GM23338 (cell line): ENCODE measurements at regions not wholly inside any gene's neighbourhood (a gene's known extent, or its start where the extent isn't known, plus 50 kb on each side); places are given as distances from the start of the nearest gene placed in this dataset.

Source experiments
- ATAC-seq: fragments of 200-7000 bp; cut with Tn5 transposase; 3 replicates; pipeline ENCODE4 v1.9.1; 2020
- DNase-seq: peaks from one replicate; pipeline ENCODE4 v3.0.0-alpha.2; 2015; ENCODE audit warnings: low spot score
- H2AFZ ChIP-seq: fragments of 200-600 bp; sonication (generic); 2 replicates; pipeline ENCODE4 v1.8.0; 2016; ENCODE audit warnings: antibody characterized with exemption, mild to moderate bottlenecking, moderate library complexity
- H3F3A ChIP-seq: fragments of 200-600 bp; sonication (generic); replicated peaks from 2 replicates; pipeline ENCODE4 v1.8.0; 2017; ENCODE audit warnings: antibody characterized with exemption, mixed run types, low read depth
- H3K27ac ChIP-seq: fragments of 200-600 bp; sonication (generic); 2 replicates; pipeline ENCODE4 v1.6.1; 2016; ENCODE audit warnings: low read depth
- H3K27me3 ChIP-seq: fragments of 200-600 bp; sonication (generic); 2 replicates; pipeline ENCODE4 v1.8.0; 2016; ENCODE audit warnings: mild to moderate bottlenecking, mixed run types, moderate library complexity; ENCODE audit not compliant: insufficient read depth
- H3K36me3 ChIP-seq: fragments of 200-600 bp; sonication (generic); 2 replicates; pipeline ENCODE4 v1.8.0; 2016; ENCODE audit warnings: mild to moderate bottlenecking; ENCODE audit not compliant: insufficient read depth
- H3K4me1 ChIP-seq: fragments of 200-600 bp; sonication (generic); 2 replicates; pipeline ENCODE4 v1.8.0; 2016; ENCODE audit warnings: mild to moderate bottlenecking, moderate library complexity; ENCODE audit not compliant: insufficient read depth
- H3K4me2 ChIP-seq: fragments of 200-600 bp; sonication (generic); 2 replicates; pipeline ENCODE4 v1.7.1; 2017; ENCODE audit warnings: mixed run types
- H3K4me3 ChIP-seq: fragments of 200-600 bp; sonication (generic); 2 replicates; pipeline ENCODE4 v1.6.1; 2016; ENCODE audit warnings: mixed run types
- H3K79me2 ChIP-seq: fragments of 200-600 bp; sonication (generic); replicated peaks from 2 replicates; pipeline ENCODE4 v1.8.0; 2017; ENCODE audit warnings: mild to moderate bottlenecking; ENCODE audit not compliant: insufficient read depth
- H3K9me2 ChIP-seq: fragments of 200-600 bp; sonication (generic); 2 replicates; pipeline ENCODE4 v1.8.0; 2017; ENCODE audit not compliant: insufficient read depth
- H4K20me1 ChIP-seq: fragments of 200-600 bp; sonication (generic); replicated peaks from 2 replicates; pipeline ENCODE4 v1.8.0; 2017; ENCODE audit warnings: mild to moderate bottlenecking; ENCODE audit not compliant: insufficient read depth
- H3K27ac Mint-ChIP-seq: 2 replicates; pipeline ENCODE4 v1.8.0; 2020; ENCODE audit warnings: inconsistent platforms, mild to moderate bottlenecking, moderate library complexity, mixed read lengths
- H3K27me3 Mint-ChIP-seq: 3 replicates; pipeline ENCODE4 v1.8.0; 2022; ENCODE audit warnings: low read depth, mild to moderate bottlenecking, moderate library complexity, mixed read lengths, inconsistent platforms; ENCODE audit not compliant: insufficient read depth, poor library complexity
- H3K36me3 Mint-ChIP-seq: 3 replicates; pipeline ENCODE4 v1.8.0; 2021; ENCODE audit warnings: low read depth, mild to moderate bottlenecking, inconsistent platforms, moderate library complexity, mixed read lengths
- H3K4me1 Mint-ChIP-seq: 3 replicates; pipeline ENCODE4 v1.8.0; 2020; ENCODE audit warnings: mild to moderate bottlenecking, inconsistent platforms, mixed read lengths
- H3K4me3 Mint-ChIP-seq: 3 replicates; pipeline ENCODE4 v1.8.0; 2021; ENCODE audit warnings: moderate library complexity, mild to moderate bottlenecking, inconsistent platforms, mixed read lengths
- H3K9me3 Mint-ChIP-seq: 3 replicates; pipeline ENCODE4 v1.8.0; 2020; ENCODE audit warnings: moderate library complexity, mild to moderate bottlenecking, inconsistent platforms, mixed read lengths
- CREB1 ChIP-seq: fragments of 250-450 bp; sonication (Bioruptor Pico); IDR thresholded peaks from 2 replicates; pipeline ENCODE4 v1.5.0; 2020; ENCODE audit warnings: low read depth, mild to moderate bottlenecking, moderate library complexity
- ETS1 ChIP-seq: IDR thresholded peaks from 2 replicates; pipeline ENCODE4 v1.6.1; 2016; ENCODE audit warnings: antibody characterized with exemption
- EZH2 ChIP-seq: fragments of 200-600 bp; sonication (generic); IDR thresholded peaks from one replicate; pipeline ENCODE4 v1.8.0; 2017; ENCODE audit warnings: antibody characterized with exemption, mild to moderate bottlenecking, low read depth; ENCODE audit not compliant: unreplicated experiment
- EZH2phosphoT487 ChIP-seq: fragments of 200-600 bp; sonication (generic); IDR thresholded peaks from one replicate; pipeline ENCODE4 v1.8.1; 2018; ENCODE audit warnings: antibody characterized with exemption; ENCODE audit not compliant: unreplicated experiment
- JUNB ChIP-seq: IDR thresholded peaks from one replicate; pipeline ENCODE4 v1.6.1; 2016; ENCODE audit warnings: antibody characterized with exemption; ENCODE audit not compliant: unreplicated experiment
- NANOG ChIP-seq: IDR thresholded peaks from 2 replicates; pipeline ENCODE4 v1.6.1; 2016; ENCODE audit warnings: antibody characterized with exemption, borderline replicate concordance
- POLR2AphosphoS5 ChIP-seq: IDR thresholded peaks from 2 replicates; pipeline ENCODE4 v1.6.1; 2016; ENCODE audit warnings: antibody characterized with exemption, low read depth
- REST ChIP-seq: IDR thresholded peaks from one replicate; pipeline ENCODE4 v1.6.1; 2018; ENCODE audit warnings: antibody characterized with exemption; ENCODE audit not compliant: unreplicated experiment
- STAT1 ChIP-seq: IDR thresholded peaks from one replicate; pipeline ENCODE4 v1.6.1; 2016; ENCODE audit warnings: antibody characterized with exemption; ENCODE audit not compliant: unreplicated experiment
- ZNF114 ChIP-seq: fragments of 250-450 bp; sonication (Bioruptor Pico); IDR thresholded peaks from 2 replicates; pipeline ENCODE4 v1.5.0; 2020; ENCODE audit warnings: mild to moderate bottlenecking, moderate library complexity
- ZNF331 ChIP-seq: fragments of 250-450 bp; sonication (Bioruptor Pico); IDR thresholded peaks from 2 replicates; pipeline ENCODE4 v1.5.0; 2020; ENCODE audit warnings: low read depth, mild to moderate bottlenecking, moderate library complexity
- ZNF462 ChIP-seq: fragments of 250-450 bp; sonication (Bioruptor Pico); IDR thresholded peaks from 2 replicates; pipeline ENCODE4 v1.5.0; 2020; ENCODE audit warnings: mild to moderate bottlenecking, moderate library complexity

GRCh38 chr2:118786746-118787145 is 60.7 kb downstream of the EN1 start:
- H3K9me2 ChIP-seq, result no peaks in the 10 kb centered on the region
- no peak overlapping the region for H2AFZ ChIP-seq
- H3K4me1 ChIP-seq, result no peaks in the 10 kb centered on the region
- H3K4me3 ChIP-seq, result no peak overlapping the region
- ATAC-seq (no peak), DNase-seq (no peak)
- Mint-ChIP-seq H3K27ac (no peak overlapping the region), H3K4me3 (no peak overlapping the region), H3K36me3 (no peaks in the 10 kb centered on the region), H3K4me1 (peaks cover 6% of the 10 kb centered on the region; the same call in 2 of the 3 replicates), H3K27me3 (peaks cover 5% of the 10 kb centered on the region), H3K9me3 (no peaks in the 10 kb centered on the region)
- no peaks in the 10 kb centered on the region for H3F3A ChIP-seq
- no peak overlapping the region for H3K4me2 ChIP-seq
- H3K27me3 ChIP-seq, result no peaks in the 10 kb centered on the region
- no peaks in the 10 kb centered on the region for H4K20me1 ChIP-seq
- no peaks in the 10 kb centered on the region for H3K36me3 ChIP-seq
- H3K79me2 ChIP-seq, result no peaks in the 10 kb centered on the region
- H3K27ac ChIP-seq, result no peak overlapping the region
- TF ChIP-seq POLR2AphosphoS5, result no peak
- TF ChIP-seq STAT1, result no peak
- TF ChIP-seq ZNF331 (CRISPR knock-in tag), result no peak
- TF ChIP-seq JUNB, result no peak

GRCh38 chr2:118784860-118785259 is 62.6 kb downstream of the EN1 start:
- Mint-ChIP-seq H3K36me3 (no peaks in the 10 kb centered on the region), H3K9me3 (no peaks in the 10 kb centered on the region), H3K4me1 (no peaks in the 10 kb centered on the region; the same call in 2 of the 3 replicates), H3K27ac (no peak overlapping the region), H3K4me3 (no peak overlapping the region), H3K27me3 (peaks cover 3% of the 10 kb centered on the region)
- no peaks in the 10 kb centered on the region for H3K4me1 ChIP-seq
- ATAC-seq (no peak), DNase-seq (no peak)
- no peak overlapping the region; the same call in 1 of the 2 replicates for H2AFZ ChIP-seq
- H3F3A ChIP-seq, result no peaks in the 10 kb centered on the region
- no peaks in the 10 kb centered on the region for H4K20me1 ChIP-seq
- no peak overlapping the region for H3K4me3 ChIP-seq
- no peak overlapping the region for H3K27ac ChIP-seq
- no peak overlapping the region for H3K4me2 ChIP-seq
- no peaks in the 10 kb centered on the region for H3K27me3 ChIP-seq
- no peaks in the 10 kb centered on the region for H3K79me2 ChIP-seq
- H3K36me3 ChIP-seq, result no peaks in the 10 kb centered on the region
- H3K9me2 ChIP-seq, result no peaks in the 10 kb centered on the region
- no peak for TF ChIP-seq ETS1
- TF ChIP-seq CREB1 (CRISPR knock-in tag), result no peak
- TF ChIP-seq REST, result no peak
- no peak for TF ChIP-seq ZNF462 (CRISPR knock-in tag)
- no peak for TF ChIP-seq ZNF114 (CRISPR knock-in tag)
- TF ChIP-seq JUNB, result no peak
- no peak for TF ChIP-seq STAT1
- TF ChIP-seq POLR2AphosphoS5, result no peak
- no peak for TF ChIP-seq ZNF331 (CRISPR knock-in tag)
- TF ChIP-seq EZH2, result no peak
- TF ChIP-seq EZH2phosphoT487, result no peak
- TF ChIP-seq NANOG, result no peak
